Duodenal mucosa (tissue), 2 donors: ENCODE measurements at regions not wholly inside any gene's neighbourhood (a gene's known extent, or its start where the extent isn't known, plus 50 kb on each side); places are given as distances from the start of the nearest gene placed in this dataset.

ENCODE experiments used
- H3K27ac ChIP-seq: one replicate; pipeline ENCODE4 v1.7.0; 2013; ENCODE audit warnings: low read depth, low read length
- H3K27me3 ChIP-seq, 2 donors: one replicate each; pipeline ENCODE4 v1.7.0; 2013; ENCODE audit warnings: low read length in 2 of 2, control low read depth in 1 of 2; ENCODE audit not compliant: insufficient read depth in 2 of 2, control insufficient read depth in 1 of 2
- H3K36me3 ChIP-seq, 2 donors: one replicate each; pipeline ENCODE4 v1.7.0; 2013; ENCODE audit warnings: low read length in 2 of 2, control low read depth in 1 of 2; ENCODE audit not compliant: insufficient read depth in 2 of 2, control insufficient read depth in 1 of 2
- H3K4me1 ChIP-seq, 2 donors: one replicate each; pipeline ENCODE4 v1.7.0; 2013; ENCODE audit warnings: low read length in 2 of 2, control low read depth in 1 of 2; ENCODE audit not compliant: insufficient read depth in 2 of 2, control insufficient read depth in 1 of 2
- H3K4me3 ChIP-seq, 2 donors: one replicate each; pipeline ENCODE4 v1.7.0; 2013; ENCODE audit warnings: low read length in 2 of 2, low read depth in 1 of 2
- H3K9ac ChIP-seq, 2 donors: one replicate each; pipeline ENCODE4 v1.7.0; 2013; ENCODE audit warnings: low read length in 2 of 2, low read depth in 1 of 2
- H3K9me3 ChIP-seq, 2 donors: one replicate each; pipeline ENCODE4 v1.7.0; 2013; ENCODE audit warnings: low read length in 2 of 2, control low read depth in 1 of 2; ENCODE audit not compliant: control insufficient read depth in 1 of 2

DNA sequence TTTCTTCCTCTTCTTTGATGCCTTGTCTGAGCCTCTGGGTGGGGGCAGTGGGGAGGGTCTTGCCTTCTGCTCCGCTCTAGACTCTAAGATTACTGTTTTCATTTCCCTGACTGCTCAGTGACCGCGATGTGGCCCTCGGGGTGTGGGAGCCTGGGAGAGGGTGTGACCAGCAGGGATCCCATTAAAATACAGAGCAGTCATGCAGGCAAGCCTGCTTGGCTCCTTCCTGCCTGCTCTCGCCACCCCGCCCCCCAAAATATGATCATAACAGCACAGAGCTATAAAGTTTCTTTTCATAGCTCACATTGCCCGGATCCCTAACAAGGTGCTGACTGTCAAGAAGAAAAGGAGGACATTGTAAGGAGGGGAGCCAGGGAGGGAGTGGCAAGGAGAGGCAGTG is 332.9 kb downstream of the RAB28 start:
- no peaks in the 10 kb centered on the region for H3K27me3 ChIP-seq
- no peaks in the 10 kb centered on the region for H3K4me1 ChIP-seq
- no peak overlapping the region for H3K27ac ChIP-seq
- H3K9me3 ChIP-seq = no peaks in the 10 kb centered on the region
- H3K4me3 ChIP-seq = no peak overlapping the region
- H3K9ac ChIP-seq = no peak overlapping the region
- no peaks in the 10 kb centered on the region for H3K36me3 ChIP-seq

- H3K4me3 ChIP-seq = no peak overlapping the region
- H3K9me3 ChIP-seq = no peaks in the 10 kb centered on the region
- H3K36me3 ChIP-seq = no peaks in the 10 kb centered on the region
- no peak overlapping the region for H3K9ac ChIP-seq
- H3K4me1 ChIP-seq = no peaks in the 10 kb centered on the region
- H3K27me3 ChIP-seq = no peaks in the 10 kb centered on the region
- H3K27ac ChIP-seq = no peak overlapping the region
Measured at GRCh38 chr4:13143222-13144070, 340.7 kb downstream of the RAB28 start.

- H3K9me3 ChIP-seq = no peaks in the 10 kb centered on the region
- no peak overlapping the region for H3K9ac ChIP-seq
- no peak overlapping the region for H3K27ac ChIP-seq
- H3K36me3 ChIP-seq = no peaks in the 10 kb centered on the region
- H3K27me3 ChIP-seq = no peaks in the 10 kb centered on the region
- H3K4me3 ChIP-seq = no peak overlapping the region
- no peaks in the 10 kb centered on the region for H3K4me1 ChIP-seq
Measured at GRCh38 chr4:13142726-13143125, 341.4 kb downstream of the RAB28 start.

DNA sequence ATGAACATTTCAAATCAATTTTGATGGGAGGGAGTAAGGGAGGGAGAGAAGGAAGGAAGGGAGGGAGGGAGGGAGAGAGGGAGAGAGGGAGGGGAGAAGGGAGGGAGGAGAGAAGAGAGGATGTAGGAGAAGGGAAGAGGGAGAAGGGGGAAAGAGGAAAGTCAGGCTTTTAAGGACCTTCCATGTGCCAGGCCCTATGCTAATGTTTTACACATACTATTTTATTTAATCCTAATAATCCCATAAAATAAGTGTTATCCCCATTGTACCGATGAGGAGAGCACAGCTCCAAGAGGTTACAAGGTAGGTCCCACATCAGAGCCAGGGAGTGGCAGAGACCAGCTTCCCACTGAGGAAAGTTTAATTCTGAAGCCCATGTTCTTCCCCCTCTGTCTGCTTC is 341.9 kb downstream of the RAB28 start:
- Histone ChIP-seq H3K4me3 (no peak overlapping the region), H3K36me3 (no peaks in the 10 kb centered on the region), H3K27ac (no peak overlapping the region), H3K9ac (no peak overlapping the region), H3K27me3 (no peaks in the 10 kb centered on the region), H3K9me3 (no peaks in the 10 kb centered on the region), H3K4me1 (no peaks in the 10 kb centered on the region)

- no peak overlapping the region for H3K9ac ChIP-seq
- no peak overlapping the region for H3K4me3 ChIP-seq
- H3K9me3 ChIP-seq = peaks cover 0 to 2% of the 10 kb centered on the region in 2 donors
- no peaks in the 10 kb centered on the region for H3K27me3 ChIP-seq
- no peak overlapping the region for H3K27ac ChIP-seq
- H3K4me1 ChIP-seq = no peaks in the 10 kb centered on the region
- no peaks in the 10 kb centered on the region for H3K36me3 ChIP-seq
Measured at GRCh38 chr4:13137390-13137789, 346.8 kb downstream of the RAB28 start.

- Histone ChIP-seq H3K27me3 (no peaks in the 10 kb centered on the region), H3K36me3 (no peaks in the 10 kb centered on the region), H3K4me3 (no peak overlapping the region), H3K4me1 (no peaks in the 10 kb centered on the region), H3K9me3 (peaks cover 0 to 2% of the 10 kb centered on the region in 2 donors), H3K27ac (no peak overlapping the region), H3K9ac (no peak overlapping the region)
Measured at GRCh38 chr4:13133700-13134099, 350.4 kb downstream of the RAB28 start.

DNA sequence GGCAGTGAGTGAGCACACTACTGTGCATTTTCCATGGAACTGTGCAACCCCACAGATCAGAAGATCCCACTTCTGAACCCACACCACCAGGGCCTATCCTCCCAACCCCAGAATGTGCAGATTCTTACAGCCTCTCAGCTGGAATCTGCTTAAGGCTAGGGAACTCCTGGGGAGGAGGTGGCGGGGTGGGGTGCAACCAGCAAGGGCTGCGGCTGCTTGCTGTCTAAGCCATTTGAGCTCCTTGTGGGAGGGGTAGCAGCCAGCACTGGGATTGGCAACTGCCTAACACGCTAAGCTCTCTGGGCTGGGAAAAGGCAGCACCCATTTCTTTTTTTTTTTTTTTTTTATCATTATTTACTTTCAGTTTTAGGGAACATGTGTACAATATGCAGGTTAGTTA is 353.3 kb downstream of the RAB28 start:
- no peaks in the 10 kb centered on the region for H3K27me3 ChIP-seq
- H3K9ac ChIP-seq = no peak overlapping the region
- peaks cover 0 to 3% of the 10 kb centered on the region in 2 donors for H3K4me1 ChIP-seq
- H3K36me3 ChIP-seq = no peaks in the 10 kb centered on the region
- H3K9me3 ChIP-seq = peaks cover 0 to 2% of the 10 kb centered on the region in 2 donors
- no peak overlapping the region for H3K27ac ChIP-seq
- no peak overlapping the region for H3K4me3 ChIP-seq

DNA sequence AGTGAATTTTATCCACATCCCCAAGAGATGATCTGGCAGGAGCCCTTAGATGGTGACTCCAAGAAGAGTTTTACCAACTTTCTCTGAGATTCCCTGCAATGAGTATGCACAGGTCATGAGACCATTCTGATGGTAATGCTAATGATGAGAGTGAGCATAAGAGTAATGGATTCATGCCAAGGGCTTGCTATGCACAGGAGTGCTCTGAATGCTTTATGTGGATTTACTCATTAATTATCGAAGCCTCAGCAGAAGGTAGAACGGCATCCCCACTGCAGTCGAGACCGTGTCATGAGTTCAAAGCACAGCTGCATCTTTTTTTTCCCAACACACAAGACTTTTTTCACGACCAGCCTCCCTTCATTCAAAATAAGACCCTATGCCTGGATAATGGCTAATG is 355.0 kb downstream of the RAB28 start:
- H3K4me3 ChIP-seq = no peak overlapping the region
- H3K36me3 ChIP-seq = no peaks in the 10 kb centered on the region

DNA sequence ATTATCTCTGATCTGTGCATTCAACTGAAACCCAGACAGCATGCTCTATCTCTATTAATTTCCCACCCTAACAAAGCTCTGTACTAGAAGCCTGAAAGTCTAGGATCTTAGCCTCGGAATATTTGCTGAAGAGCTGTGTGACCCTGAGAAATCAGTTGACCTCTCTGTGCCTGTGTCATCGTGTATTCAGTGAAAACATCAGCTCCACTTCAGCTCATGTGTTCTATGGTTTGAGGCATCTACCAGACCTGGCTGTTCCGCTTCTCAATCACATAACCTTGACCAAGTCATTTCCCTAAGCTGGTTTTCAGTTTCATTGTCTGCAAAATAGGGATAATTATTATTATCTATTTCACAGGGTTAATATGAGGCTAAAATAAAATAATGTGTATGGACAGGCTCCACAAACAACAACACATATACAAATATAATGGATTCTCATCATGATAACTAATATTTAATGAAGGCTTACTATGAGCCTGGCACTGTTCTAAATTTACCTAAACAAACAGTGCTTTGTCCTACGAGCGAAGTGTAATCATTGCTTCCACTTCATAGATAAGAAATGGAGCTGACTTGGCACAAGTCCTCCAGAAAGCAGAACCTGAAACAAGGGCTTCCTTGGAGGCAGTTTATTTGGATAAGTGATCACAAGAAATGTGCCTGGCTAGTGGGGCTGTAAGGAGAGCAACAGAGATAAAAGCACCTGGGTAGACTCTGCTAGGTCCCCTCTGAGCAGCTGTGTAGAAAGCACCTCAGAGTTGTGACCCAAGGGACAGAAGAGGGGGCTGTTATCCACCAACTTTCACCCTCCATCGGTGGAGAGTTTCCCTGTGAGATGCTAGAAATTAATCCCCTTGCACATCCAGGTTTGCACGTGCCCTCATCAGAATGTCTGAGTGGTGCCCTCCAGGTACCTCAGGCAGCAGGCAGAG is 356.9 kb downstream of the RAB28 start:
- Histone ChIP-seq H3K27ac (no peak overlapping the region), H3K9me3 (no peaks in the 10 kb centered on the region), H3K4me3 (no peak overlapping the region)

More for the DNA sequence above, 355.0 kb downstream of the RAB28 start:
- peaks cover 0 to 3% of the 10 kb centered on the region in 2 donors for H3K4me1 ChIP-seq
- no peak overlapping the region for H3K27ac ChIP-seq
- H3K27me3 ChIP-seq = no peaks in the 10 kb centered on the region
- peaks cover 0 to 2% of the 10 kb centered on the region in 2 donors for H3K9me3 ChIP-seq
- no peak overlapping the region for H3K9ac ChIP-seq

GRCh38 chr4:13118633-13119032 is 365.5 kb downstream of the RAB28 start:
- no peaks in the 10 kb centered on the region for H3K36me3 ChIP-seq
- H3K9ac ChIP-seq = no peak overlapping the region
- no peaks in the 10 kb centered on the region for H3K9me3 ChIP-seq
- H3K4me1 ChIP-seq = no peaks in the 10 kb centered on the region
- no peak overlapping the region for H3K27ac ChIP-seq
- no peak overlapping the region for H3K4me3 ChIP-seq
- no peaks in the 10 kb centered on the region for H3K27me3 ChIP-seq

More for the DNA sequence above, 356.9 kb downstream of the RAB28 start:
- Histone ChIP-seq H3K27me3 (no peaks in the 10 kb centered on the region), H3K9ac (no peak overlapping the region), H3K4me1 (peaks cover 0 to 3% of the 10 kb centered on the region in 2 donors), H3K36me3 (no peaks in the 10 kb centered on the region)
